ENCODE measurements at regions not wholly inside any gene's neighbourhood (a gene's known extent, or its start where the extent isn't known, plus 50 kb on each side); places are given as distances from the start of the nearest gene placed in this dataset.

DNA sequence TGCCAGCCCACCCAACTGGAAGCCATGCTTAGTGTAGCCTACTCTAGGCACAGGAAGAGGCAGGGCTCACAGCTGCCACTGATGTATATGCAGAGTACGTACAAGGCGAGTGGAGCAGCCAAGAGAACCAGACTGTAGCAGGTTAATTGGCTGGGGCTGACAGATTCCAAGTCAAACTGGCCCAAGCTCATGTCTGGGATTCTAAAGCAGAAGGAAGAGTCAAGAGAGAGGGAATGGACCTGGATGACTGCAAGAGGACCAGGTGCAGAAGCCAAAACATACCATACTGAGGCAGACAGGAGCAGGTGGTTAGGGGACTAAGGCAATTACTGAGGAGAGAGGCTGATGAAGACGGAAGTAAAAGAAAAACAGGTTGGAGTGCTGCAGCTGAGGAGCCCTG is 51.3 kb upstream of the LRRN2 start:
- no peaks in the 10 kb centered on the region for H3K4me1 ChIP-seq
- no peak for DNase-seq
- peaks cover 0 to 6% of the 10 kb centered on the region in 2 donors for H3K9me3 ChIP-seq
- no peak overlapping the region for H3K27ac ChIP-seq
- no peak overlapping the region for H3K4me3 ChIP-seq
- WGBS, 2 donors (ENCODE audit: low coverage in 1 of 2): 68% methylated on average over 3 of the region's 3 CpGs; no CpG with 5 or more reads in 1 of the 2 donors
- peaks cover 29% of the 10 kb centered on the region for H3K27me3 ChIP-seq
- H3K36me3 ChIP-seq: no peaks in the 10 kb centered on the region
- intact Hi-C loops (cut with DNase I; ENCODE audit: low total_unique reads): no loop called here
- no peak for TF ChIP-seq CTCF (IDR thresholded peaks at IDR 0.05)
- TF ChIP-seq POLR2A (IDR thresholded peaks at IDR 0.05): no peak
- TF ChIP-seq EP300 (IDR thresholded peaks at IDR 0.05; ENCODE audit: low read depth): no peak
- TF ChIP-seq POLR2AphosphoS5 (IDR thresholded peaks at IDR 0.05): no peak
- in situ Hi-C loops (cut with MboI; ENCODE audit: low pct_ligation_motif_present in 1 of 4, low pct_unique_long_range_greater_than_20kb in 1 of 4, low sequenced_read_pairs in 3 of 4): no loop called here

DNA sequence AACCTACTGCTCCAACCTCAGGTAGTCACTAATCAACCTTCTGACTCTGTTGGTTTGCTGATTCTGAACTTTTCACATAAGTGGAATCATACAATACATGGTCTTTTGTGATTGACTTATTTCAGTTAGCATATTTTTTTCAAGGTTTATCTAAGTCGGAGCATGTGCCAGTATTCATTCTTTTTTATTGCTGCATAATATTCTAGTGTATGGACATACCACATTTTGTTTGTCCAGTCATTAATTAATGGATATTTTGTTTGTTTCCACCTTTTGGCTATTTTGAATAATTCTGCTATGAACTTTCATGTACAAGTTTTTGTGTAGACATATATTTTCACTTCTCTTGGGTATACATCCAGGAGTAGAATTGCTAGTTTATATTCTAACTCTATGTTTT is 53.0 kb upstream of the LRRN2 start:
- no peak for DNase-seq
- Histone ChIP-seq H3K9me3 (peaks cover 0 to 6% of the 10 kb centered on the region in 2 donors), H3K27me3 (peaks cover 29% of the 10 kb centered on the region), H3K36me3 (no peaks in the 10 kb centered on the region), H3K27ac (no peak overlapping the region), H3K4me3 (no peak overlapping the region), H3K4me1 (no peaks in the 10 kb centered on the region)
- intact Hi-C loops (cut with DNase I; ENCODE audit: low total_unique reads): no loop called here
- in situ Hi-C loops (cut with MboI; ENCODE audit: low pct_ligation_motif_present in 1 of 4, low pct_unique_long_range_greater_than_20kb in 1 of 4, low sequenced_read_pairs in 3 of 4): no loop called here
- no peak for TF ChIP-seq POLR2AphosphoS5 (IDR thresholded peaks at IDR 0.05)
- WGBS, 2 donors (ENCODE audit: low coverage in 1 of 2): 90 to 100% methylated on average over 1 of the region's 1 CpG

GRCh38 chr1:204740354-204740753 is 54.8 kb upstream of the LRRN2 start:
- Histone ChIP-seq H3K27me3 (peaks cover 29% of the 10 kb centered on the region), H3K27ac (no peak overlapping the region), H3K4me3 (no peak overlapping the region), H3K9me3 (peaks cover 0 to 6% of the 10 kb centered on the region in 2 donors), H3K36me3 (no peaks in the 10 kb centered on the region), H3K4me1 (no peaks in the 10 kb centered on the region)
- intact Hi-C loops (cut with DNase I; ENCODE audit: low total_unique reads): no loop called here
- in situ Hi-C loops (cut with MboI; ENCODE audit: low pct_ligation_motif_present in 1 of 4, low pct_unique_long_range_greater_than_20kb in 1 of 4, low sequenced_read_pairs in 3 of 4): no loop called here
- no peak for DNase-seq
- TF ChIP-seq EP300 (IDR thresholded peaks at IDR 0.05; ENCODE audit: low read depth) (no peak), POLR2AphosphoS5 (IDR thresholded peaks at IDR 0.05) (no peak), CTCF (IDR thresholded peaks at IDR 0.05) (no peak), POLR2A (IDR thresholded peaks at IDR 0.05) (no peak)

- Histone ChIP-seq H3K36me3 (no peaks in the 10 kb centered on the region), H3K4me1 (no peaks in the 10 kb centered on the region), H3K9me3 (peaks cover 0 to 6% of the 10 kb centered on the region in 2 donors), H3K4me3 (no peak overlapping the region), H3K27ac (no peak overlapping the region), H3K27me3 (peaks cover 29% of the 10 kb centered on the region)
- TF ChIP-seq POLR2A (IDR thresholded peaks at IDR 0.05) (no peak), POLR2AphosphoS5 (IDR thresholded peaks at IDR 0.05) (no peak), EP300 (IDR thresholded peaks at IDR 0.05; ENCODE audit: low read depth) (no peak), CTCF (IDR thresholded peaks at IDR 0.05) (no peak)
- DNase-seq: no peak
- intact Hi-C loops (cut with DNase I; ENCODE audit: low total_unique reads): no loop called here
- WGBS, 2 donors (ENCODE audit: low coverage in 1 of 2): 63 to 65% methylated on average over 1 of the region's 1 CpG
- in situ Hi-C loops (cut with MboI; ENCODE audit: low pct_ligation_motif_present in 1 of 4, low pct_unique_long_range_greater_than_20kb in 1 of 4, low sequenced_read_pairs in 3 of 4): no loop called here
Measured at GRCh38 chr1:204741440-204741839, 55.9 kb upstream of the LRRN2 start.

GRCh38 chr1:204742676-204743251 is 57.2 kb upstream of the LRRN2 start:
- Histone ChIP-seq H3K4me1 (no peaks in the 10 kb centered on the region), H3K9me3 (peaks cover 0 to 6% of the 10 kb centered on the region in 2 donors), H3K36me3 (no peaks in the 10 kb centered on the region), H3K27me3 (peaks cover 29% of the 10 kb centered on the region), H3K4me3 (no peak overlapping the region), H3K27ac (no peak overlapping the region)
- no peak for TF ChIP-seq EP300 (IDR thresholded peaks at IDR 0.05; ENCODE audit: low read depth)
- no peak for TF ChIP-seq POLR2AphosphoS5 (IDR thresholded peaks at IDR 0.05)
- no peak for TF ChIP-seq POLR2A (IDR thresholded peaks at IDR 0.05)
- TF ChIP-seq CTCF (IDR thresholded peaks at IDR 0.05): no peak
- intact Hi-C loops (cut with DNase I; ENCODE audit: low total_unique reads) (no loop called here), in situ Hi-C loops (cut with MboI; ENCODE audit: low pct_ligation_motif_present in 1 of 4, low pct_unique_long_range_greater_than_20kb in 1 of 4, low sequenced_read_pairs in 3 of 4) (no loop called here)
- no peak for DNase-seq
- WGBS, 2 donors (ENCODE audit: low coverage in 1 of 2): 79% methylated on average over 8 of the region's 8 CpGs; no CpG with 5 or more reads in 1 of the 2 donors
